NB4 (cell line): ENCODE measurements at regions not wholly inside any gene's neighbourhood (a gene's known extent, or its start where the extent isn't known, plus 50 kb on each side); places are given as distances from the start of the nearest gene placed in this dataset.
A peak's percentile ranks its signal among the peaks of the same experiment; 100 is the strongest.

Source experiments
- DNase-seq: peaks from one replicate; pipeline ENCODE4 v3.0.0; 2010; ENCODE audit warnings: low read depth
- H3K4me3 ChIP-seq: one replicate; pipeline ENCODE4 v1.5.1; 2011; ENCODE audit warnings: mild to moderate bottlenecking, low read depth, low read length, moderate library complexity
- MYC ChIP-seq: IDR thresholded peaks from 2 replicates; pipeline ENCODE4 v1.6.1; 2011; ENCODE audit warnings: low read depth, low read length
- POLR2A ChIP-seq: IDR thresholded peaks from 2 replicates; pipeline ENCODE4 v1.6.1; 2011; ENCODE audit warnings: mild to moderate bottlenecking; ENCODE audit not compliant: insufficient read length; ENCODE audit errors: extremely low read depth
- TF ChIP-seq, protein P1 (sequence below): IDR thresholded peaks from 2 replicates; pipeline ENCODE4 v1.6.1; 2011; ENCODE audit warnings: low read depth, low read length
- TF ChIP-seq, protein P2 (sequence below): IDR thresholded peaks from one replicate; pipeline ENCODE4 v1.5.1; 2012; ENCODE audit warnings: low read depth, low read length

DNA sequence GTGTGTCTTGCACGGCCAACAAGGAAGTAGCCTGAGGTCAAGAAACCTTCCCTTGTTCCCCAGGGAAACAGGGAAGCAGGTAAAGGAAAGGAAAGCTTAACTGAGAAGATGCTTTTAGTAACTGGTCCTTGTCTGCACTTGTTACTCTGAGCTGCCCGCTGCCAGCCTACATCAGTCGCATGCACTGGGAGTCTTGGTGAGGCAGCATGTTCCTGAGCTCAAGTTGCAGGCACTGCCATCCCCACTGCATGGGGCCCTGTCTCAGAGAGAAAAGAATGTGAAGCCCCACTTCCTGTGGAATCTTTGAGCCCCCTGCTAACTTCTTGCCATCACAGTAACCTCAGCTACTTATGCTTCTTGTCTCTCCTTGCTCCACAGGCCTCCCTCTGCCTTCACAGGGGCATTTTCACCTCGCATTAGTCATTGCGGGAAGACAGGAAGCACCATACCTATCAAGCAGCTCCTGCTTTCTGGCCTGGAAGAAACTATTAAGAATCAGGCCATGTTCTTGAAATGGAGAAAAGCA, 344.1 kb upstream of the ADAMTSL1 start:
- no peak for DNase-seq
- no peak overlapping the region for H3K4me3 ChIP-seq
- TF ChIP-seq, protein P1, sequence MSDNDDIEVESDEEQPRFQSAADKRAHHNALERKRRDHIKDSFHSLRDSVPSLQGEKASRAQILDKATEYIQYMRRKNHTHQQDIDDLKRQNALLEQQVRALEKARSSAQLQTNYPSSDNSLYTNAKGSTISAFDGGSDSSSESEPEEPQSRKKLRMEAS: no peak
- TF ChIP-seq, protein P2, sequence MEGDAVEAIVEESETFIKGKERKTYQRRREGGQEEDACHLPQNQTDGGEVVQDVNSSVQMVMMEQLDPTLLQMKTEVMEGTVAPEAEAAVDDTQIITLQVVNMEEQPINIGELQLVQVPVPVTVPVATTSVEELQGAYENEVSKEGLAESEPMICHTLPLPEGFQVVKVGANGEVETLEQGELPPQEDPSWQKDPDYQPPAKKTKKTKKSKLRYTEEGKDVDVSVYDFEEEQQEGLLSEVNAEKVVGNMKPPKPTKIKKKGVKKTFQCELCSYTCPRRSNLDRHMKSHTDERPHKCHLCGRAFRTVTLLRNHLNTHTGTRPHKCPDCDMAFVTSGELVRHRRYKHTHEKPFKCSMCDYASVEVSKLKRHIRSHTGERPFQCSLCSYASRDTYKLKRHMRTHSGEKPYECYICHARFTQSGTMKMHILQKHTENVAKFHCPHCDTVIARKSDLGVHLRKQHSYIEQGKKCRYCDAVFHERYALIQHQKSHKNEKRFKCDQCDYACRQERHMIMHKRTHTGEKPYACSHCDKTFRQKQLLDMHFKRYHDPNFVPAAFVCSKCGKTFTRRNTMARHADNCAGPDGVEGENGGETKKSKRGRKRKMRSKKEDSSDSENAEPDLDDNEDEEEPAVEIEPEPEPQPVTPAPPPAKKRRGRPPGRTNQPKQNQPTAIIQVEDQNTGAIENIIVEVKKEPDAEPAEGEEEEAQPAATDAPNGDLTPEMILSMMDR: no peak
- TF ChIP-seq POLR2A (no peak), MYC (no peak)

DNA sequence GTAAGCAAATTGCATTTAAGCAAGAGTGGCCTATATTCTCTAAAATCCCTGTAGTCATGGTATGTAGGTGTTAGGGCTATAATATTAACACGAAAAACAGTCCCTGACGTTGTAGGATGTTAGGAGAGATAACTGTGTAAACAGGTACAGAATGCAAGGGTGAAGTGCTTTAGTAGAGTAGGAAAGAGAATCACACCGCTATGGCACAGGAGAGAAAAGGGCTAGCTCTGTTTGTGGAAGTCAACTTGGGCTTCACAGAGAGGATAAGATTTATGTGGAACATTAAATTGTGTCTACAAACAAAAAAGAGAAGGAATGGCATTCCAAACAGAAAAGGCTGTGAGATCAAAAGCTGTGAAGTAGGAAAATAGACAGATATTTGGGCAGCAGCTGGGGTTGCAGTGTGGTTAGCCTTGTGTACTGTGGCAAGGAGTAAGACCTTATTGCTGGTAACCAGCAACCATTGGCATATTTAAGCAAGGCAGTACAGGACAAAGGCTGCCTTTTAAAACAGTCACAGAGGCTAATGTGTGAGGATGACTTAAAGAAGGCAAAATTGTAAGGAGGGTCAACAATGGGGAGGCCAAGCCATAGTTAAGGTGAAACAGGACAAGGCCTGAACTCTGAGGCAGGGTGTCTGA, 337.5 kb upstream of the ADAMTSL1 start:
- no peak for DNase-seq
- H3K4me3 ChIP-seq: no peak overlapping the region
- no peak for TF ChIP-seq POLR2A
- TF ChIP-seq, protein P1: no peak
- TF ChIP-seq MYC: no peak
- TF ChIP-seq, protein P2: no peak

DNA sequence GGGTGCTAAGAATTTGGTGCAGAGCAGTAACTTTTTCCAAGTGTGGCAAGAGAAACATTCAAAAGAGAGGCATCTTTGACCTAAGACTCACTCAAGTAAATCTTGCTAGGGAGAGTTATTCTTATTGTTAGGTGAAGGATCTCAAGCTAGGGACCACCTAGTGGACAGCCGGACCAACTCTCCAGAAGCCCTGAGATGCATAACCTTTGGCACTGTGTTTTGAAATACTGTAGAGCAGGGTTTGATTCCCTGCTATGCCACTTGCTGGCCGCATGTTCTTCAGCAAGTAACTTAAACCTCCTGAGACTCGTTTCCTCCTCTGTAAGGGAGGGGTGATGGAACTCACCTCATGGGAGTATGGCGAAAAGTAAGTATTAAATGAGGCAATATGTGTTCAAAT, 336.1 kb upstream of the ADAMTSL1 start:
- peak; percentile 21 for DNase-seq
- TF ChIP-seq, protein P2: no peak
- TF ChIP-seq POLR2A: no peak
- H3K4me3 ChIP-seq: no peak overlapping the region

DNA sequence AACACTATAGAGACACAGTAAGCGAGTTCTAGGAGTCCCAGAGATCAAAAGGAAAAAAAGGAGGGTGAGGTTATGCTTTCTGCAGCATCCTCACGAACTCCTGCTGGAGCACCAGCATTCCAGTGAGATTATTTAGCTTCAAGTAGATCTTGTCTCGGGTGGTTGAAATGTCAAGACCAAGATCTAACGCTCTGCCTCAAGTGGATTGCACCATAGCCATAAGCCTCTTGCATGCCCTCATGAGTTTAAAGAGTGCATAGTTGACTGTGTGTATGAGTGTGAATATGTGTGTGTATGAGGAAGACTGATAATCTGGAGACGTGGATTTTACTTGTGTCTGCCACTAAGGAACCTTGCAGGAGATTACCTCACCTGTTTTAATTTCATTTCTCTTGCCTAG, 335.3 kb upstream of the ADAMTSL1 start:
- DNase-seq: no peak
- H3K4me3 ChIP-seq: no peak overlapping the region
- TF ChIP-seq, protein P2: no peak
- TF ChIP-seq, protein P1: no peak
- TF ChIP-seq POLR2A (no peak), MYC (no peak)

DNA sequence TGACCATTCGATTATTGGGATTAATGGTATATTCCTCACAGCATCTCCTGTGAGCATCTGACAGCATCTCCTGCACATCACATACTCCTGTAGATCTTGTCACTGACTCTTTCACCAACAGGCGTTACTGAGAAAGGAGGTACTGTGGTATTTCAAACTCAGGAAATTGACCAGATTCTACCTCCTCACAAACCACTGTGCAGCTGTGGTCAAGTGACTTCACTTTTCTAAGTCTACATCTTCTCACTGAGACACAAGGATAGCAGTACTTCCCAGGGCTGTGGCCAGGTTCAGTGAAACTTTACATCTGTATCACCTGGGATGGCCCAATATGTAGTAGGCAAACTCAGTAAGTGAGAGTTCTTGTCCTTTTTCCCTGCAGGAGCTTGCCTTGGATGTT, 332.3 kb upstream of the ADAMTSL1 start:
- no peak for TF ChIP-seq MYC
- TF ChIP-seq POLR2A: no peak
- TF ChIP-seq, protein P1: no peak
- TF ChIP-seq, protein P2: no peak
- no peak overlapping the region for H3K4me3 ChIP-seq
- no peak for DNase-seq
